ENCODE measurements at regions not wholly inside any gene's neighbourhood (a gene's known extent, or its start where the extent isn't known, plus 50 kb on each side); places are given as distances from the start of the nearest gene placed in this dataset.

DNA sequence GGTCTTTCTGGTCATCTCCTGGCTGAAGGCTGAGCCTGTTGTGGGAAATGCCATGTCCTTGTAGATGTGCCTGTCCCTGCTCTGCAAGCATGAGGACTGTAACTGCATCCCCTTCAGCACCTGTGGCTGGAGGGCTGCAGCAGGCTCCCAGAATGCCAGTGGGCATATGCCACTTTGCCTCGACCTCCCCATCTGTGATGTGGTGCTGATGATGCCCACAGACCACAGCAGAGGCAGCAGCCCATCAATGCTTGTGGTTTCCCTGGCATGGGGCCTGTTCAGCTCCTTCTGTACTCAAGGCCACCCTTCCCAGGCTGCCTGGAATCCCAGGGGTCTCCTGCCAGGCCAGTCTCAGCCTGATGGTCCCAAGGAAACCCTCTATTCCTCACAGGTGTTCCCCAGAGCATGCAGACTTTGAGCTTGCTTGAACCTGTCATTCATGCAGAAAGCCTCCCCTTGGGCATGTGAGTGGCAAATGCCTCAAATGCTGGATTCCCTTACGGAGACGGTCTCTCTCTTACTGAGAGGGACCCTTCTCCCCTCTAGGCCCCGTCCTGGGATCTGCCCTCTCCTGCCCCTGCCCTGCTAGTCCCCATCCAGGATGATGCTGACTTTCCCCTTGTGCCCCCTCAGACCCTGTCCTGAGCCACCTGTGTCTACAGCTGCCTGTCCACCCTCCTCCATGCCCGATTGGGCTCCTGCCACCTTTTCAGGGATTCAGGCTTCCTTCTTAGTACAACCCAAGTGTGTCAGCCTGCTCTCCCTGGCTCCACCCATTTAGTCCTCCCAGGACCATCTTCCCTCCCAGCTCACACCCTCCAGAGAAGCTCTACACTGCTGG, 50.9 kb upstream of the ANTXRL start:
- no peak for DNase-seq
- Mint-ChIP-seq H3K36me3 (ENCODE audit: insufficient read depth in 2 of 2) (peaks cover under 1 to 1% of the 10 kb centered on the region in 2 donors), H3K27me3 (ENCODE audit: low read depth) (no peaks in the 10 kb centered on the region), H3K27ac (peak overlapping the region; percentile 17), H3K4me1 (ENCODE audit: low read depth) (peaks cover 15% of the 10 kb centered on the region), H3K4me3 (no peak overlapping the region), H3K9me3 (no peaks in the 10 kb centered on the region)
- no peak for ATAC-seq (replicated peaks in 1 of 2)

DNA sequence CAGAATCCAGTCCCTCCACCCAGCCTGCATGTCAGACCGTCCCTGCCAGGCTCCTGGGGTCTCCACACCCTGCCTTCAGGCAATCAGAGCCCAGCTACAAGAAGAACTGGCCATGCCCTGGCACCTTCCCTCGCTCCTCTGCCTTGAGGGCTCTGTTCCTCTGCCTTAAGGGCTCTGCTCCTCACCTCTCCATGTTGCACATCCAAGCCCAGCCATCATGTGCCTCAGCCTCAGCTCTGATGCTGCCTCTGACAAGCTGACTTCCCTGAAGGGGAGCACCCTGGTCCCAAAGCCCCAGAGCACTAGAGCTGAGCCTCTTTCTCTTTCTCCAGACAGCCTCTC, 50.3 kb upstream of the ANTXRL start:
- ATAC-seq (replicated peaks in 1 of 2) (no peak), DNase-seq (no peak)
- Mint-ChIP-seq H3K9me3 (no peaks in the 10 kb centered on the region), H3K27ac (no peak overlapping the region), H3K27me3 (ENCODE audit: low read depth) (no peaks in the 10 kb centered on the region), H3K4me3 (no peak overlapping the region), H3K36me3 (ENCODE audit: insufficient read depth in 2 of 2) (peaks cover 6 to 7% of the 10 kb centered on the region in 2 donors), H3K4me1 (ENCODE audit: low read depth) (peaks cover 21% of the 10 kb centered on the region)

DNA sequence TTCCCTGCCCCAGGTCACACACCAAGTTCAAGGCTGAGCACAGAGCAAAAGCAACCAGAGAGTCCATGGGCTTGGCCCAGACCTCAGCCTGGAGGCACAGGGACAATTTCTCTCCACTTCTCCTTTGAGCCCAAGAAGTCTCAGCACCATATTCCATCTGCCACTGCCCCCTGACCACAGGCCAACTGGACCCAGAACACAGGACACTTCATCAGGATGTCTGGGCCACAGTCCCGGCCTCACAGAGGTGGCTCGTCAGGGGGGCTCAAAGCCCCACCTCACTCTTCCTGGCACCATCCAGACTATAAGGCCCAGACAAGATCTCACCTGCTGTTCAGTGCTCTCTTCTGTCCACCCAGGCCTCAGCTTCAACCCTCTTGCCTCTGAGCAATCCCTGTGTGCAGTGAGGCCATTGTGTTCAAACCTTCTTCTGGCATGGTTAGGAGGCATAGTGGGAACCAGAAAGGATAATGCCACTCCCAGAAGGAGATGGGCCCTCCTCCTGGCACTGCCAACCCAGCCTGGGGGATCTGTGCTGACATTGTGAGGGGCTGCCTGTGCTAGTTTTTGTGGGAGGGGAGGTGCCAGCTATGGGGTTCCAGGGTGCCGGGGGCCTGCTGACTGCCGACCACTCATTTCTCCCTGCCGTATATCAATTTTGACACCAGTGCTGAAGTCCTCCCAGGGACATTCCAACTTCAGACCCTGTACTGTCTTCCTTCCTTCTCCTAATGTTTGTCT, 49.7 kb upstream of the ANTXRL start:
- peaks cover 6 to 11% of the 10 kb centered on the region in 2 donors for H3K36me3 Mint-ChIP-seq (ENCODE audit: insufficient read depth in 2 of 2)
- ATAC-seq (replicated peaks in 1 of 2), result no peak
- H3K27me3 Mint-ChIP-seq (ENCODE audit: low read depth), result no peaks in the 10 kb centered on the region
- peaks cover 21% of the 10 kb centered on the region for H3K4me1 Mint-ChIP-seq (ENCODE audit: low read depth)
- peak overlapping the region; percentile 5 for H3K27ac Mint-ChIP-seq
- H3K4me3 Mint-ChIP-seq, result no peak overlapping the region
- peaks cover under 1% of the 10 kb centered on the region in 2 donors for H3K9me3 Mint-ChIP-seq
- no peak for DNase-seq

All from activated T-cell treated with anti-CD3 and anti-CD28 coated beads, Interleukin-2, amount 50 U/mL, for 72 hours (primary cell).